ENCODE measurements at regions not wholly inside any gene's neighbourhood (a gene's known extent, or its start where the extent isn't known, plus 50 kb on each side); places are given as distances from the start of the nearest gene placed in this dataset.

DNA sequence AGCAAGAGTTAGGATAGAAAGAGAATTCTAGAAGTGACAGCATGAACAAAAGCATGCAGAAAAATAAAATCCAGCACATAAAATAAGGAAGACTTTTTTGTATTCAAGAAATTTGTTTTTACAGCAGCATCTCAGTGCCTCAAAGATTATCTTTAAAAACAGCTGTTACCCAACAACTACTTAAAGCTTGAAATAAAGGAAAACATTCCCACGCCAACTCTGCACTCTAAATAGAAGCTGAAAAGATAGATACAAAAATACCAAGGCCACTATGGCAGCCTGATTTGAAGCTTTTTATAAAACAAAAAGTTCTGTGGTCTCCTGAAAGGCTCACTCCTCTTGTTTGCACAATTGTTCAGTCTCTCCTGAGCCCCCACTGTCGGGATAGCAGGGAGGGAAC lies 83.6 kb upstream of the LRRC55 start:
- H3K4me3 ChIP-seq = no peak overlapping the region
- H3K27me3 ChIP-seq (replicated peaks; ENCODE audit: insufficient read depth) = no peaks in the 10 kb centered on the region
- no peaks in the 10 kb centered on the region for H3K36me3 ChIP-seq
- H3K4me1 ChIP-seq (ENCODE audit: control insufficient read depth in 1 of 2, low read depth in 2 of 2) = no peaks in the 10 kb centered on the region
- no peak for ATAC-seq (ENCODE audit: insufficient number of reproducible peaks, low FRiP score, low read depth)
- TF ChIP-seq, protein P1, sequence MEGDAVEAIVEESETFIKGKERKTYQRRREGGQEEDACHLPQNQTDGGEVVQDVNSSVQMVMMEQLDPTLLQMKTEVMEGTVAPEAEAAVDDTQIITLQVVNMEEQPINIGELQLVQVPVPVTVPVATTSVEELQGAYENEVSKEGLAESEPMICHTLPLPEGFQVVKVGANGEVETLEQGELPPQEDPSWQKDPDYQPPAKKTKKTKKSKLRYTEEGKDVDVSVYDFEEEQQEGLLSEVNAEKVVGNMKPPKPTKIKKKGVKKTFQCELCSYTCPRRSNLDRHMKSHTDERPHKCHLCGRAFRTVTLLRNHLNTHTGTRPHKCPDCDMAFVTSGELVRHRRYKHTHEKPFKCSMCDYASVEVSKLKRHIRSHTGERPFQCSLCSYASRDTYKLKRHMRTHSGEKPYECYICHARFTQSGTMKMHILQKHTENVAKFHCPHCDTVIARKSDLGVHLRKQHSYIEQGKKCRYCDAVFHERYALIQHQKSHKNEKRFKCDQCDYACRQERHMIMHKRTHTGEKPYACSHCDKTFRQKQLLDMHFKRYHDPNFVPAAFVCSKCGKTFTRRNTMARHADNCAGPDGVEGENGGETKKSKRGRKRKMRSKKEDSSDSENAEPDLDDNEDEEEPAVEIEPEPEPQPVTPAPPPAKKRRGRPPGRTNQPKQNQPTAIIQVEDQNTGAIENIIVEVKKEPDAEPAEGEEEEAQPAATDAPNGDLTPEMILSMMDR (IDR thresholded peaks at IDR 0.05) = no peak
- no peaks in the 10 kb centered on the region for H3K9me3 ChIP-seq
- DNase-seq (ENCODE audit: low spot score) = no peak
- no peak overlapping the region for H3K27ac ChIP-seq

DNA sequence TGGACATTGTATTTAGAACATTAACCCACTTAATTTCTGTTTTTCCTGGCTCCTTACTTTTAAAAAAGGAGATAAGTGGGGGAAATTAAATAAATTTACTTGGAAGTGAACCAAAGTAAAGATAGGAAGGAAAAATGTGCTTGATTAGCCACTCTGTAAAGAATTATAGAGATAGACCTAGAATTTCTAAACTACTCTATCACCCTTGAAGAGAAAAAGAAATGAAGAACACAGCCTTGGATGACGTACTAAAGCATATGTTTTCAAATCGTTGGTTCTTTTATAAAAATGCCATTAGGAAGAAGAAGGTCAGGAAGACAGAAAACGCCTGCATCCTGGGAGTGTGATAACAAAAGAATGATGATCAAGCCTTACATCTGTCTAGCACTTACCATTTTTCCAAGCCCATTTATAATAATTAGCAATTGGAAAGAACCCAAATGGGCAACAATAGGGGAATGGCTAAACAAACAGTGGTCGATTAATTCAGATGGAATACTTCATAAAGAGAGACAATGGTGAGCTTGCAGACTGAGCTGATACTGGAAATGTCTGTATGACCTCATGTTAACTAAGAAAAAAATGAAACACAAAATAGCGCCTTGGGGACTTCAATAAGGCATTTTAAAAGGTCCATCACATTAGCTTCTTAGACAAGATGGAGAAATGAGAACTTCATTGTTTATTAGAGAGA lies 81.0 kb upstream of the LRRC55 start:
- DNase-seq (ENCODE audit: low spot score) (no peak), ATAC-seq (ENCODE audit: insufficient number of reproducible peaks, low FRiP score, low read depth) (no peak)
- no peaks in the 10 kb centered on the region for H3K4me1 ChIP-seq (ENCODE audit: control insufficient read depth in 1 of 2, low read depth in 2 of 2)
- no peaks in the 10 kb centered on the region for H3K36me3 ChIP-seq
- H3K9me3 ChIP-seq = no peaks in the 10 kb centered on the region
- H3K4me3 ChIP-seq = no peak overlapping the region
- TF ChIP-seq, protein P1 (IDR thresholded peaks at IDR 0.05) = no peak
- no peak overlapping the region for H3K27ac ChIP-seq
- no peaks in the 10 kb centered on the region for H3K27me3 ChIP-seq (replicated peaks; ENCODE audit: insufficient read depth)

- Histone ChIP-seq H3K27me3 (replicated peaks; ENCODE audit: insufficient read depth) (no peaks in the 10 kb centered on the region), H3K4me1 (ENCODE audit: control insufficient read depth in 1 of 2, low read depth in 2 of 2) (no peaks in the 10 kb centered on the region), H3K27ac (no peak overlapping the region), H3K4me3 (no peak overlapping the region), H3K9me3 (no peaks in the 10 kb centered on the region), H3K36me3 (no peaks in the 10 kb centered on the region)
- TF ChIP-seq, protein P1 (IDR thresholded peaks at IDR 0.05) = no peak
- DNase-seq (ENCODE audit: low spot score) (no peak), ATAC-seq (ENCODE audit: insufficient number of reproducible peaks, low FRiP score, low read depth) (no peak)
Measured at GRCh38 chr11:57103899-57104605, 77.7 kb upstream of the LRRC55 start.

DNA sequence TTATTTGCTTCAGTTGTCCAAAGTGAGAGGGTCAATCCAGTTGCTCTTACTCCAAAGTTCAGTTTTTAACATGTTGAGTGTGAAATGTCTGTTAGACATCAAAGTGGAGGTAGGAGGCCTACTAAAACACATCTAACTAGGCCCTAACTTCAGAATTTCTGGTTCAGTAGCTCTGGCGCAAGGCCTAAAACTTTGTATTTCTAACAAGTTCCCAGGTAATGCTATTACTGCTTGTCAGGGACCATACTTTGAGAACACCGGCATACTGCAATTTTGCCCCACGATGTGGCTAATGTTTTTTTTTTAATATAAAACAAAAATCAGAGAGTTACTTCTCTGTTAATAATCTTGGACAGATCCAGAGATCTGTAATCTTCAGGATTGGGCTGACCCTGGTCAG lies 72.4 kb upstream of the LRRC55 start:
- TF ChIP-seq, protein P1 (IDR thresholded peaks at IDR 0.05) = no peak
- no peak overlapping the region for H3K27ac ChIP-seq
- H3K27me3 ChIP-seq (replicated peaks; ENCODE audit: insufficient read depth) = no peaks in the 10 kb centered on the region
- no peaks in the 10 kb centered on the region for H3K36me3 ChIP-seq
- no peaks in the 10 kb centered on the region for H3K4me1 ChIP-seq (ENCODE audit: control insufficient read depth in 1 of 2, low read depth in 2 of 2)
- H3K4me3 ChIP-seq = no peak overlapping the region
- H3K9me3 ChIP-seq = no peaks in the 10 kb centered on the region
- DNase-seq (ENCODE audit: low spot score) (no peak), ATAC-seq (ENCODE audit: insufficient number of reproducible peaks, low FRiP score, low read depth) (no peak)

DNA sequence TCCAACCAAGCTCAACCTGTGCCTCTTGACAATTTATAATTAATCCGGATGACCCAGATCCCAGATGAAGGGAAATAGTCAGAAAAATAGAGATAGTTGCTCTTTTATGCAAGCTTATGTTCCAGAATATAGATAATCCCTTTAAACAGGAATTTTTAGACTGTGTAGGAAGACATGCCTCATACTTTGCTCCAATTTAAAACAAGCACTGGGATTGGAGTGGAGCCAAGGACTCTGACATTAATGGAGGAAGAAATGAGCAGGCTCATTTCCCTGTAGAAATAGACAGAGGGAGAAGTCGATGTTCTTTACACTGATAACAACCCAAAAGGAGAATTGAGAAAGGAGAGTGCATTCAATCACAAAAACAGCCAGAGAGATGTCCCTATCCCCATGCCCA lies 70.1 kb upstream of the LRRC55 start:
- DNase-seq (ENCODE audit: low spot score) (no peak), ATAC-seq (ENCODE audit: insufficient number of reproducible peaks, low FRiP score, low read depth) (no peak)
- Histone ChIP-seq H3K36me3 (no peaks in the 10 kb centered on the region), H3K9me3 (no peaks in the 10 kb centered on the region), H3K27me3 (replicated peaks; ENCODE audit: insufficient read depth) (no peaks in the 10 kb centered on the region), H3K4me3 (no peak overlapping the region), H3K27ac (no peak overlapping the region), H3K4me1 (ENCODE audit: control insufficient read depth in 1 of 2, low read depth in 2 of 2) (no peaks in the 10 kb centered on the region)
- TF ChIP-seq, protein P1 (IDR thresholded peaks at IDR 0.05) = no peak
